ACC112 (cell line): ENCODE measurements at regions not wholly inside any gene's neighbourhood (a gene's known extent, or its start where the extent isn't known, plus 50 kb on each side); places are given as distances from the start of the nearest gene placed in this dataset.

Experiments used
- H2AFZ ChIP-seq: fragments of 200-600 bp; sonication (generic); one replicate; pipeline ENCODE4 v1.6.0; 2017; ENCODE audit warnings: antibody characterized with exemption, low read length; ENCODE audit not compliant: unreplicated experiment
- H3K27ac ChIP-seq: fragments of 200-600 bp; sonication (generic); 2 replicates; pipeline ENCODE4 v1.5.1; 2014; ENCODE audit warnings: low read depth, mild to moderate bottlenecking, antibody characterized with exemption, low read length, moderate library complexity
- H3K27me3 ChIP-seq: fragments of 200-600 bp; sonication (generic); 2 replicates; pipeline ENCODE4 v1.6.1; 2014; ENCODE audit warnings: mild to moderate bottlenecking, antibody characterized with exemption, low read length, moderate library complexity, mixed read lengths; ENCODE audit not compliant: insufficient read depth
- H3K36me3 ChIP-seq: fragments of 200-600 bp; sonication (generic); 2 replicates; pipeline ENCODE4 v1.6.1; 2016; ENCODE audit warnings: mild to moderate bottlenecking, antibody characterized with exemption, low read length, moderate library complexity, mixed read lengths; ENCODE audit not compliant: insufficient read depth
- H3K4me1 ChIP-seq: fragments of 200-600 bp; sonication (generic); one replicate; pipeline ENCODE4 v1.6.1; 2016; ENCODE audit warnings: low read length, mixed read lengths; ENCODE audit not compliant: insufficient read depth, unreplicated experiment, control insufficient read depth
- H3K4me3 ChIP-seq: fragments of 200-600 bp; sonication (generic); 2 replicates; pipeline ENCODE4 v1.5.1; 2014; ENCODE audit warnings: mild to moderate bottlenecking, low read depth, low read length
- H3K79me2 ChIP-seq: fragments of 200-600 bp; sonication (generic); one replicate; pipeline ENCODE4 v1.6.0; 2016; ENCODE audit warnings: low read length; ENCODE audit not compliant: control insufficient read depth, unreplicated experiment, insufficient read depth

DNA sequence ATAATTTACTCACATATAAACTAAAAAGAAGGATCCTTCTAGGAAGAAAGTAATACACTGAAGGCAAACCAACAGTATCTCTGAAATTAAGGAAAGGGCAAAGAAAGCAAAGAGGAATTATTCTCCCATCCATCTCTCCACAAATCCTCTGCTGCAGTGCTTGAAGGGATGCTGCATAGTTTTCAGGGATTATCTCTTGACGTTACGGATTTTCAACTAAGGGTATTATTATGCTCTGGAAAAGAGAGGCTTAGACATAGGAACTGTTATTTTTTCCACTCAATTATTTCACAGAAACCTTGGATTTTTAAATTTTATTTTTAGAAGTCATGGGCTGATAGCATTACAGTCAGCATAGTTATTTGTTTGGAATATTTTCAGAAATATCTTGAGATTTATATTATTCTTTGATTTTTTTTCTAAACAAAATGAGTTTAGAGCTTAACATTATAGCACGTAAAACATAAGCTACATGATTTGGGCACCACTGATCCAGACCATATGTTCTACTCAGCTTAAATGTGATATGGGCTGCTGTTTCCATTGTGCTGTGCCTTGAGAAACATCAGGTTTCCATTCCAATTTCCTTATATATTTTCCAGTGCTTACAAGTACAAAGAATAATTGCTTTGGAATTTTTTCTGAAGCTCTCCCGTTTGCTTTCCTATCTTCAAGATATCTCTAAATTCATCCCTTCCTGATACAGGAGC, 57.9 kb upstream of the DCN start:
- no peak overlapping the region for H3K4me3 ChIP-seq

DNA sequence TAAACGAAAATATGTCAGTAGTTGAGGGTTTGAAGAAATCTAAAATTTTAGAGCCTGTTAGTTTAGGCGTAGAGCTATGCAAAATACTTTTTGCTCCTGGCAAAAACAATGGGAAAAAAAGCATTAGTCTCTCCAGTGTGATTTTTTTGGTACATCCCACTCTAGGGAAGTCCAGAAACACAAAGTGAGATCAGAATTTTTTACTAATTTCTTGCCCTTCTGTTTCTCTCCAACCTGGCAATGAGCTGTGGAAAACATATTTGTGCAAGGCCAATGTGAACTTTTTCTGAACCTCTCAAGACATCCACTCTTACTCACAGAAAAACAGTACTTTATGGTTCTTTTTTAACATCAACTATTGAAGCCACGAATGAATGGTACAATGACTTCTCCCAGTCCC, 56.9 kb upstream of the DCN start:
- Histone ChIP-seq H3K27me3 (no peaks in the 10 kb centered on the region), H3K79me2 (no peaks in the 10 kb centered on the region), H2AFZ (peak overlapping the region; percentile 68), H3K4me3 (no peak overlapping the region), H3K27ac (no peak overlapping the region), H3K36me3 (no peaks in the 10 kb centered on the region), H3K4me1 (no peaks in the 10 kb centered on the region)

More for the DNA sequence above, 57.9 kb upstream of the DCN start:
- Histone ChIP-seq H3K36me3 (no peaks in the 10 kb centered on the region), H3K4me1 (no peaks in the 10 kb centered on the region), H2AFZ (no peak overlapping the region), H3K27ac (no peak overlapping the region), H3K79me2 (no peaks in the 10 kb centered on the region), H3K27me3 (no peaks in the 10 kb centered on the region)
